ENCODE measurements at regions not wholly inside any gene's neighbourhood (a gene's known extent, or its start where the extent isn't known, plus 50 kb on each side); places are given as distances from the start of the nearest gene placed in this dataset.

DNA sequence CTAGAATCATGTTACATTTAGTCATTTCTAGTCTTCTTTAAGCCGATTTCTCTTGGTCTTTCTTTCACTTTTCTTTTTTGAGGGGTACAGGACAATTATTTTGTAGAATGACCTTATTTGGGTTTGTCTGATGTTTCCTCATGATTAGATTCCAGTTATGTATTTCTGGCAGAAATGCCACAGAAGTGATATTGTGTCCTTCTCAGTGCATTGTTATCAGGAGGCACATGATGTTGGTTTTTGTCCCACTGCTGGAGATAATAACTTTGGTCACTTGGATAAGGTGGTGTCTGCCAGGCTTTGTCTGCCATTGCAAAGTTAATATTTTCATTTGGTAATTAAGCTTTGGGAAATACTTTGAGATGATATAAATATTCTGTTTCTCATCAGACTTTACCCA, 100.3 kb downstream of the RRM1 start:
- TF ChIP-seq, protein P1, sequence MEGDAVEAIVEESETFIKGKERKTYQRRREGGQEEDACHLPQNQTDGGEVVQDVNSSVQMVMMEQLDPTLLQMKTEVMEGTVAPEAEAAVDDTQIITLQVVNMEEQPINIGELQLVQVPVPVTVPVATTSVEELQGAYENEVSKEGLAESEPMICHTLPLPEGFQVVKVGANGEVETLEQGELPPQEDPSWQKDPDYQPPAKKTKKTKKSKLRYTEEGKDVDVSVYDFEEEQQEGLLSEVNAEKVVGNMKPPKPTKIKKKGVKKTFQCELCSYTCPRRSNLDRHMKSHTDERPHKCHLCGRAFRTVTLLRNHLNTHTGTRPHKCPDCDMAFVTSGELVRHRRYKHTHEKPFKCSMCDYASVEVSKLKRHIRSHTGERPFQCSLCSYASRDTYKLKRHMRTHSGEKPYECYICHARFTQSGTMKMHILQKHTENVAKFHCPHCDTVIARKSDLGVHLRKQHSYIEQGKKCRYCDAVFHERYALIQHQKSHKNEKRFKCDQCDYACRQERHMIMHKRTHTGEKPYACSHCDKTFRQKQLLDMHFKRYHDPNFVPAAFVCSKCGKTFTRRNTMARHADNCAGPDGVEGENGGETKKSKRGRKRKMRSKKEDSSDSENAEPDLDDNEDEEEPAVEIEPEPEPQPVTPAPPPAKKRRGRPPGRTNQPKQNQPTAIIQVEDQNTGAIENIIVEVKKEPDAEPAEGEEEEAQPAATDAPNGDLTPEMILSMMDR (IDR thresholded peaks at IDR 0.05) = no peak
- no peak for TF ChIP-seq POLR2A (IDR thresholded peaks at IDR 0.05)
